SK-N-SH (cell line): ENCODE measurements at regions not wholly inside any gene's neighbourhood (a gene's known extent, or its start where the extent isn't known, plus 50 kb on each side); places are given as distances from the start of the nearest gene placed in this dataset.

ENCODE experiments used
- CTCF ChIA-PET: fragments of 300-600, 350-600 bp; formaldehyde crosslinking; extraction: SDS; loops from one replicate; lab custom pipeline; 2021; lab: Yijun Ruan, JAX
- POLR2A ChIA-PET: fragments of 350-600 bp; sonication (Branson Sonifier 250); formaldehyde crosslinking; extraction: SDS; loops from one replicate; lab custom pipeline; 2020; ENCODE audit warnings: antibody characterized with exemption, inconsistent platforms; lab: Yijun Ruan, JAX
- DNase-seq: peaks from one replicate; pipeline ENCODE4 v3.0.0; 2012
- H2AFZ ChIP-seq: fragments of 200-600 bp; sonication (generic); 2 replicates; pipeline ENCODE4 v1.8.1; 2016; ENCODE audit warnings: antibody characterized with exemption, mild to moderate bottlenecking, low read depth
- H3F3A ChIP-seq: fragments of 200-600 bp; sonication (generic); replicated peaks from 2 replicates; pipeline ENCODE3; 2016; ENCODE audit warnings: antibody characterized with exemption, mild to moderate bottlenecking; ENCODE audit not compliant: insufficient read depth
- H3K27ac ChIP-seq, 2 experiments: fragments of 200-500 bp in 1 of 2; fragments of 200-600 bp in 1 of 2; sonication (Bioruptor generic) in 1 of 2; sonication (generic), shearing (Covaris generic) in 1 of 2; 2 replicates each; pipeline versions ENCODE4 v1.5.1 to v1.6.1; 2014 to 2016; ENCODE audit warnings: low read depth in 2 of 2, inconsistent platforms in 1 of 2, low read length in 1 of 2, mild to moderate bottlenecking in 1 of 2, mixed read lengths in 1 of 2
- H3K27me3 ChIP-seq: fragments of 200-600 bp; sonication (generic), shearing (Covaris generic); 2 replicates; pipeline ENCODE4 v1.6.1; 2016; ENCODE audit warnings: mixed run types; ENCODE audit not compliant: insufficient read depth
- H3K36me3 ChIP-seq, 2 experiments: fragments of 200-500 bp in 1 of 2; fragments of 200-600 bp in 1 of 2; sonication (Bioruptor generic) in 1 of 2; sonication (generic) in 1 of 2; replicated peaks in 1 of 2; 2 replicates each; pipeline versions ENCODE3 to v1.5.1; 2014 to 2016; ENCODE audit warnings: low read length in 1 of 2, mild to moderate bottlenecking in 1 of 2; ENCODE audit not compliant: insufficient read depth in 2 of 2, control insufficient read depth in 1 of 2
- H3K4me1 ChIP-seq, 2 experiments: fragments of 200-500 bp in 1 of 2; fragments of 200-600 bp in 1 of 2; sonication (Bioruptor generic) in 1 of 2; sonication (generic), shearing (Covaris generic) in 1 of 2; 2 replicates each; pipeline versions ENCODE4 v1.5.1 to v1.6.1; 2014 to 2016; ENCODE audit warnings: low read depth in 1 of 2, low read length in 1 of 2, mixed run types in 1 of 2; ENCODE audit not compliant: insufficient read depth in 2 of 2, control insufficient read depth in 1 of 2
- H3K4me2 ChIP-seq: fragments of 200-600 bp; sonication (generic), shearing (Covaris generic); 2 replicates; pipeline ENCODE4 v1.6.1; 2017; ENCODE audit warnings: mixed run types
- H3K4me3 ChIP-seq, 2 experiments: fragments of 200-500 bp in 1 of 2; fragments of 200-600 bp in 1 of 2; sonication (Bioruptor generic) in 1 of 2; sonication (generic), shearing (Covaris generic) in 1 of 2; 2 replicates each; pipeline versions ENCODE4 v1.5.1 to v1.8.1; 2014 to 2016; ENCODE audit warnings: low read depth in 2 of 2, inconsistent platforms in 1 of 2, low read length in 1 of 2, mild to moderate bottlenecking in 1 of 2, mixed read lengths in 1 of 2, moderate library complexity in 1 of 2
- H3K79me2 ChIP-seq: fragments of 200-600 bp; sonication (generic); 2 replicates; pipeline ENCODE4 v1.8.1; 2017; ENCODE audit warnings: mild to moderate bottlenecking; ENCODE audit not compliant: insufficient read depth
- H3K9ac ChIP-seq: fragments of 200-600 bp; sonication (generic); 2 replicates; pipeline ENCODE4 v1.6.1; 2017; ENCODE audit warnings: mixed run types
- H3K9me2 ChIP-seq: fragments of 200-600 bp; sonication (generic); 2 replicates; pipeline ENCODE4 v1.6.1; 2017; ENCODE audit warnings: mixed run types
- H3K9me3 ChIP-seq: fragments of 200-600 bp; sonication (generic); 2 replicates; pipeline ENCODE4 v1.6.1; 2017; ENCODE audit warnings: mixed run types, mild to moderate bottlenecking, moderate library complexity
- H4K20me1 ChIP-seq: fragments of 200-600 bp; sonication (generic); 2 replicates; pipeline ENCODE4 v1.6.1; 2017; ENCODE audit warnings: mild to moderate bottlenecking, mixed run types; ENCODE audit not compliant: insufficient read depth
- EP300 ChIP-seq, 2 experiments: IDR thresholded peaks; 2 replicates each; pipeline versions ENCODE4 v1.4.0 to v1.6.1; 2012; ENCODE audit warnings: borderline replicate concordance in 1 of 2, low read depth in 1 of 2, low read length in 1 of 2
- EZH2phosphoT487 ChIP-seq: fragments of 200-600 bp; sonication (generic); IDR thresholded peaks from 2 replicates; pipeline ENCODE4 v1.6.1; 2017; ENCODE audit warnings: low read depth, mixed run types, mild to moderate bottlenecking, antibody characterized with exemption, moderate library complexity, borderline replicate concordance
- FOXM1 ChIP-seq: IDR thresholded peaks from 2 replicates; pipeline ENCODE4 v1.4.0; 2012; ENCODE audit warnings: low read depth, mild to moderate bottlenecking
- GATA2 ChIP-seq: sonication (generic); formaldehyde crosslinking; IDR thresholded peaks from 2 replicates; pipeline ENCODE4 v1.5.0; 2020; ENCODE audit warnings: mild to moderate bottlenecking, missing genetic modification reagents
- MEF2A ChIP-seq: IDR thresholded peaks from 2 replicates; pipeline ENCODE4 v1.4.0; 2012; ENCODE audit warnings: low read depth, borderline replicate concordance
- POLR2AphosphoS5 ChIP-seq: IDR thresholded peaks from 2 replicates; pipeline ENCODE4 v1.6.1; 2012; ENCODE audit warnings: low read depth, low read length
- SIN3A ChIP-seq: IDR thresholded peaks from 2 replicates; pipeline ENCODE4 v1.6.1; 2012; ENCODE audit warnings: low read depth, mild to moderate bottlenecking, low read length, moderate library complexity, borderline replicate concordance
- TAF1 ChIP-seq: IDR thresholded peaks from 2 replicates; pipeline ENCODE4 v1.6.1; 2012; ENCODE audit warnings: low read depth, mild to moderate bottlenecking, low read length, moderate library complexity, borderline replicate concordance
- TCF12 ChIP-seq: IDR thresholded peaks from 2 replicates; pipeline ENCODE4 v1.4.0; 2012
- TEAD4 ChIP-seq: IDR thresholded peaks from 2 replicates; pipeline ENCODE4 v1.4.0; 2012; ENCODE audit warnings: mild to moderate bottlenecking, borderline replicate concordance; ENCODE audit not compliant: insufficient read depth
- WGBS: methylation state at CpG from one replicate; pipeline ENCODE4 v1.1.6; 2017; ENCODE audit warnings: low lambda C conversion rate; 5-methylcytosine and 5-hydroxymethylcytosine counted together
- TF ChIP-seq, protein P1 (sequence below): IDR thresholded peaks from 2 replicates; pipeline ENCODE4; 2012
- TF ChIP-seq, protein P2 (sequence below): IDR thresholded peaks from 2 replicates; pipeline ENCODE4 v1.4.0; 2012; ENCODE audit warnings: low read depth
- TF ChIP-seq, protein P3 (sequence below): fragments of 150-350 bp; IDR thresholded peaks from 2 replicates; pipeline ENCODE4 v1.6.1; 2017; ENCODE audit warnings: antibody characterized with exemption, low read length, low read depth, borderline replicate concordance

DNA sequence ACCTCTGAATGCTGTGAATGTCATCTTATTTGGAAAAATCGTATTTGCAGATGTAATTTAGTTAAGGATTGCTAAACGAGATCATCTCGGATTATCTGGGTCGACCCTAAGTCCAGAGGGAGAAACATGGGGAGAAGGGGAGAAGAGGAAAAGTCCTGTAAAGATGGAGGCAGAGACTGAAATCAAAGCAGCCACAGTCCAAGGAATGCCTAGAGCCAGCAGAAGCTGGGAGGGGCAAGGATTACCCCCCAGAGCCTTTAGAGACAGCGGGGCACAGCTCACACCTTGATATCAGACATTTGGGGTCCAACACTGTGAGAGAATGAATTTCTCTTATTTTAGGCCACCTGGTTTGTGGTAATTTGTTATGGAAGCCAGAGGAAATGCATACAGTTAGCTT is 104.9 kb upstream of the YPEL5 start (continued):
- TF ChIP-seq EP300 (IDR thresholded peaks at IDR 0.05; ENCODE audit: borderline replicate concordance in 1 of 2, low read depth in 1 of 2, low read length in 1 of 2) (no peak), EZH2phosphoT487 (no peak)

DNA sequence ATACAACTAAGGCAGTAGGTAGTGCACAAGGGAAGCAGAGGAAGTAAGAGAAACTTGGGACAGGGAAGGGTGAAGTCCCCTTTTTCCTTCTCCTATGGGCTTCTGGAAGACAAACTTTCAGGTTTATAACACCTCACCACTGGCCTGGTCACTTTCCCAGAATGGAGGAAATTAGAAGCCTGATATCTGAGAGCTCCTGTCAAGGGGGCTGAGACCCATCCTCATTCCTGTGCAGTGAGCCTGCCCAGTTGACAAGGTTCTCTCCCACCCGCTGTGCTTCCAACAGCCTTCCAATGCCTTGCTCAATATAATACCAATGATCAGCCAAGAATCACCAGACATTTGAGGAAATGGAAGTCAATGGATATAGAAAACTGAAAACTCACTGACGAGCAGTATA is 100.4 kb upstream of the YPEL5 start:
- H3K27me3 ChIP-seq, result peaks cover 12% of the 10 kb centered on the region; the same call in 1 of the 2 replicates
- no peak overlapping the region for H3K9ac ChIP-seq
- no peaks in the 10 kb centered on the region for H3K9me3 ChIP-seq
- H3K4me1 ChIP-seq, result no peaks in the 10 kb centered on the region
- TF ChIP-seq TEAD4, result no peak
- TF ChIP-seq SIN3A, result no peak
- TF ChIP-seq, all 33 proteins: peak for 0
- no peak overlapping the region for H3K4me3 ChIP-seq
- H3K79me2 ChIP-seq, result no peaks in the 10 kb centered on the region
- no peaks in the 10 kb centered on the region for H3K9me2 ChIP-seq
- no peak overlapping the region for H2AFZ ChIP-seq
- CTCF ChIA-PET, result interaction anchor here (0.6 to 0.7 kb wide), 2 partner anchors 20 to 26 kb away, joined by 3 read pairs; no protein-coding TSS in a partner anchor
- 55% methylated on average over 2 of the region's 2 CpGs for WGBS
- no peak overlapping the region for H3K4me2 ChIP-seq
- no peaks in the 10 kb centered on the region for H4K20me1 ChIP-seq
- no peaks in the 10 kb centered on the region for H3F3A ChIP-seq
- H3K27ac ChIP-seq, result no peak overlapping the region
- no peaks in the 10 kb centered on the region for H3K36me3 ChIP-seq
- no peak for DNase-seq
- POLR2A ChIA-PET, result no interaction called here

DNA sequence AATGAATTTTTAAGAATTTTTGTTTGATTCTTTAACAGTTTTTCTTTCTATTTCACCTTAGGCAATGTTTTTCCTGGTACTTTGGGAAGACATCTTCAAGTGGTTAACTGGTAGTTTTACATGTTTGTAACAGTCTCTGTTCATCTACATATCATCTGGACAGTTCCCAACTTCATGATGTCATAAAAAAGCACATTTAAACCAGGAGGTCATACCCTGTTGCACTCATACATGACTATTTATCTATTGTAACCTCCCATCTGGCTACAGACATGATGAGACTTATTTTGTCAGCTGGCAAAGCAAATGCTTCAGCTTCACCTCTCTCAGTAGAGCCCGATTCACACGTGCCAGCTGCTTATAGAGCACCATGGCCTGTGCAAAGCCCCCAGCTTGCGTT is 99.8 kb upstream of the YPEL5 start:
- peaks cover 7% of the 10 kb centered on the region; the same call in 1 of the 2 replicates for H3K27me3 ChIP-seq
- no peaks in the 10 kb centered on the region for H3K9me3 ChIP-seq
- TF ChIP-seq, protein P1, sequence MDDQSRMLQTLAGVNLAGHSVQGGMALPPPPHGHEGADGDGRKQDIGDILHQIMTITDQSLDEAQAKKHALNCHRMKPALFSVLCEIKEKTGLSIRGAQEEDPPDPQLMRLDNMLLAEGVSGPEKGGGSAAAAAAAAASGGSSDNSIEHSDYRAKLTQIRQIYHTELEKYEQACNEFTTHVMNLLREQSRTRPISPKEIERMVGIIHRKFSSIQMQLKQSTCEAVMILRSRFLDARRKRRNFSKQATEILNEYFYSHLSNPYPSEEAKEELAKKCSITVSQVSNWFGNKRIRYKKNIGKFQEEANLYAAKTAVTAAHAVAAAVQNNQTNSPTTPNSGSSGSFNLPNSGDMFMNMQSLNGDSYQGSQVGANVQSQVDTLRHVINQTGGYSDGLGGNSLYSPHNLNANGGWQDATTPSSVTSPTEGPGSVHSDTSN, result no peak
- TF ChIP-seq FOXM1 (no peak), EZH2phosphoT487 (no peak), TCF12 (no peak), SIN3A (no peak), EP300 (IDR thresholded peaks at IDR 0.05; ENCODE audit: borderline replicate concordance in 1 of 2, low read depth in 1 of 2, low read length in 1 of 2) (no peak), POLR2AphosphoS5 (no peak), TAF1 (no peak), MEF2A (no peak), GATA2 (CRISPR knock-in tag) (no peak)
- TF ChIP-seq, protein P2, sequence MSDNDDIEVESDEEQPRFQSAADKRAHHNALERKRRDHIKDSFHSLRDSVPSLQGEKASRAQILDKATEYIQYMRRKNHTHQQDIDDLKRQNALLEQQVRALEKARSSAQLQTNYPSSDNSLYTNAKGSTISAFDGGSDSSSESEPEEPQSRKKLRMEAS, result no peak
- TF ChIP-seq, protein P3, sequence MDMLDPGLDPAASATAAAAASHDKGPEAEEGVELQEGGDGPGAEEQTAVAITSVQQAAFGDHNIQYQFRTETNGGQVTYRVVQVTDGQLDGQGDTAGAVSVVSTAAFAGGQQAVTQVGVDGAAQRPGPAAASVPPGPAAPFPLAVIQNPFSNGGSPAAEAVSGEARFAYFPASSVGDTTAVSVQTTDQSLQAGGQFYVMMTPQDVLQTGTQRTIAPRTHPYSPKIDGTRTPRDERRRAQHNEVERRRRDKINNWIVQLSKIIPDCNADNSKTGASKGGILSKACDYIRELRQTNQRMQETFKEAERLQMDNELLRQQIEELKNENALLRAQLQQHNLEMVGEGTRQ, result no peak
- TF ChIP-seq, all 33 proteins: peak for 0
- no peaks in the 10 kb centered on the region for H4K20me1 ChIP-seq
- no peaks in the 10 kb centered on the region for H3F3A ChIP-seq
- no peak for DNase-seq
- ChIA-PET CTCF (no interaction called here), POLR2A (no interaction called here)
- H3K27ac ChIP-seq, result no peak overlapping the region
- no peak overlapping the region for H3K4me2 ChIP-seq
- H3K4me3 ChIP-seq, result no peak overlapping the region
- H3K9ac ChIP-seq, result no peak overlapping the region
- H3K4me1 ChIP-seq, result no peaks in the 10 kb centered on the region
- H3K79me2 ChIP-seq, result no peaks in the 10 kb centered on the region
- no peaks in the 10 kb centered on the region for H3K9me2 ChIP-seq
- H2AFZ ChIP-seq, result no peak overlapping the region
- H3K36me3 ChIP-seq, result no peaks in the 10 kb centered on the region
- 24% methylated on average over 3 of the region's 3 CpGs for WGBS
